HTR-8/SVneo (cell line): ENCODE measurements at regions not wholly inside any gene's neighbourhood (a gene's known extent, or its start where the extent isn't known, plus 50 kb on each side); places are given as distances from the start of the nearest gene placed in this dataset.

Source experiments
- DNase-seq: peaks from one replicate; pipeline ENCODE4 v3.0.0; 2011; ENCODE audit warnings: low spot score, mixed read lengths; ENCODE audit not compliant: insufficient read length
- FAIRE-seq: peaks from 2 replicates; lab custom pipeline; 2011; peaks lifted over from hg19 to GRCh38; lab: Jason Lieb, UNC

- FAIRE-seq = no peak
- no peak for DNase-seq
Observed at GRCh38 chr1:5645929-5646328, 346.3 kb downstream of the NPHP4 start.

DNA sequence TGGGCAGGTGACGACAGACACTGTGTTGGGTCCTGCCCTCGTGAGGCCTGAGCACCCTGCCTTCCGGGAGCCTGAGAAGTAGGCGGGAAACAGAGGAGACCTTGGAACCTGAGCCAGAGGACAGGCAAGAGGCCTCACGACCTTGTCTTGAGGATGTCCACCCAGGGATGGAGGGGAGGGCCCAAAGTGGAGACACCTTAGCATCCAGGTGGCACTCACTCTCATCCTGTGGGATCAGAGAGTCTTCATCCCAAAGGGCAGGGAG lies 347.2 kb downstream of the NPHP4 start:
- DNase-seq (no peak), FAIRE-seq (no peak)

DNA sequence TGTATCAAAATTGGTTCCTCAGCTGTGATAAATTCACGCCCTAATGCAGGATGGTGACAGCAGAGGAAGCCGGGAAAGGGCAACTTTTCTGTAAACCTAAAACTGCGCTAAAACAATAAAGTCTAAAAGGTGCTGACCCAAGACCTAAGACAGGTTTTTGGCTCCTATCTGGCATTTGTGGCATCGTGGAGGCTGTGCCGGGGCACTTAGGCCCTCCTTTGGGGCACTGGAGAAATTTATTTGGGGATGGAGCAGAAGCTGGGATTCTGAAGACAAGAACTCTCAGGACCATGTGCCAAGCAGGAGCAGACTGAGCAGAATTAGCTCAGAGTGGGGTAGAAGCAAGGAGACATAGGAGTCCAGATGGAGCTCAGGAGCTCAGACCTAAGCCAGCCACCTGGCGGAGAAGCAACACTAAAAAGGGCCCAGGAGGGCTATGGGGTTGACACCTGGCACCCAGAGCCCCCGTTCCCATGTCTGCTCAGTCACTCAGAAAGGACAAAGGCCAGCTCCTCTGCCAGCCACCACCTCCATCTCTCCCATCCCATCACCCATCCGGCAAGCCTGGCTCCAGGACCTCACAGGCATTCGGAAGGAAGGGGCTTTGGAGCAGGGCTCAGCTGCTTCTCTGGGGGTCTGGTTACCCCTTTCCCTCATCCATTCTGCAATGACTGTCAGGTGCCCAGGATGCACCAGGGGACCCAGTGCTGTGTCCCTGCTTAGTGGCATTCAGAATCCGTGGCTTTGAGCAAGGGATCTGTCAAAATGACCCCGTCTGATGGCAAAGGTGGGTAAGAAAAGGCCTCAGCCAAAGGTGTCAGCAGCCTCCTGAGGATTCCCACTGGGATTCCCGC lies 347.7 kb downstream of the NPHP4 start:
- no peak for DNase-seq
- FAIRE-seq = no peak

- DNase-seq = no peak
- no peak for FAIRE-seq
Observed at GRCh38 chr1:5643360-5644107, 348.7 kb downstream of the NPHP4 start.

GRCh38 chr1:5640845-5641244 lies 351.4 kb downstream of the NPHP4 start:
- no peak for FAIRE-seq

DNA sequence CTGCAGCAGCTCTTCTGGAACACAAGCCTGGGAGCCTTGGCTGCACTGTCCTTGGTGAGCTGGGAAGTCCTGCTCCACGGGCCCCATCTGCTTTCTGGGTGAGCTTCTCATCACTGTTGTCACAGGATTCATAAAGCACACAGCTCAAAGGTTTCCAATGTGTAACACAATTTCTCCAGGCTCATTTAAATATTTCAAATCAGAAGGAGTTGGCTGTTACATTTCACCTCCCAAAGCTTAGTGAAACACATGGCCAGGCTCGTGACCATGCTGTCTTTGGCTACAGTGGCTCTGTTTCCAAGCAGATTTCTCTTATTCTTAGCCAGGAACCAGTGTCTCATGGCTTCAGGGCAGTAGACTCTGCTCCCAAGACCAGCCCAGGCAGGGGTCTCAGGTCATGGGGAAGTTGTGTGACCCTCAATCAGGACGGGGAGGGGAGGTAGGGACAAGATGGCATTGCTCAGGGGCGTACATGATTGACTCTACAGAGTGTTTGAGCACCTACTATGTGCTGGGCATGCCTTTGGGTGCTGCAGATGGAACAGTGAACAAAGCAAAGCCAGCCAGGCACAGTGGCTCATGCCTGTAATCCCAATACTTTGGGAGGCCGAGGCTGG lies 353.0 kb downstream of the NPHP4 start:
- FAIRE-seq (no peak), DNase-seq (no peak)

More at GRCh38 chr1:5640845-5641244, 351.4 kb downstream of the NPHP4 start:
- DNase-seq = no peak

DNA sequence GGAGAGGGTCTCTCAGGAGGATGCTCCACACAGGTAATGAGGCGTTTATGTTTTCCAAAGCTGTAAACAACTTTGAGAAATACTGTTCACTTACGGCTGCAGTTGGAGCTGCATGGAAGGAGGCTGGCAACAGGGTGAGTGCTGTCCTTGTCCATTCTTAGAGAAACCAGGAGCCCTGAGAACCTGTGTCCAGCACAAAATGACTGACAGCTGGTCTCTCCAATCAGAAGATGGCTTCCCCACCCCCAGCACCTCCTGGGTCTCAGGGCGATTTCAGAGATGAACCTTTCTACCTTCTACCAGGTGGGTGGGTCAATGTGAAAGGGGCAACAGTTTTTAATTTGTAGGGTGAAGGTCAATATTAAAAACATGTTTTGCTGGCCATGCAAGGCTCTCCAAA lies 353.6 kb downstream of the NPHP4 start:
- DNase-seq (no peak), FAIRE-seq (no peak)

DNA sequence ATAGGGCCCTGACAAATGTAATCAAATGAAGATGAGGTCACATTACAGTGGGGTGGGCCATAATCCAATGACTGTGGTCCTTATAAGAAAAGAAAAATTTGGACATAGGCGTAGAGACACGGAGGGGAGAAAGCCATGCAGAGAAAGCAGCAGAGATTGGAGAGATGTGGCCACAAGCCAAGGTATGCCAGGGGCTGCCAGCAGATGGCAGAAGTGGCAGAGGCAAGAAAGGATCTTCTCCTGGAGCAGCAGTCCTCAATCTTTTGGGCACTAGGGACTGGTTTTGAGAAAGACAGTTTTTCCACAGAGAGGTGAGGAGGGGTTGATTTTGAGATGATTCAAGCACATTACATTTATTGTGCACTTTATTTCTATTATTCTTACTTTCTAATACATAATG lies 355.1 kb downstream of the NPHP4 start:
- DNase-seq = no peak
- no peak for FAIRE-seq

DNA sequence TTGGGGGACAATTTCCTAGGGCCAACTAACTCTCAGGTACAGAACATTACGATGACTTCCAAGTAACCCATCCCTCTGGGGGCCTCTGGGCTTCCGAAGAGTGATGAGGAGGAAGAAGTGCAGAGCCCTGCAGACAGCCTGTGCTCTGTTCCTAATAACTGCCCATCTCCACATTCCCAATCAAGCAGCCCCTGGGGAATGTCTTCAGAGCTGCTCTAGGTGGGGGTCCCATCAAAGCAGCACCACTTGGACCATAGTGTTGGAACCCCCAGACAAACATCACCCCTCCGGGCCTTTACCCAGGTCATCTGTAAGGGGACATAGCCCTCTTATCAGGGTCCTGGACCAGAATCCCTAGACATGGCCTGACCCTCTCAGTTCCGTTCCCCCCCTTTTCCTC lies 357.3 kb downstream of the NPHP4 start:
- FAIRE-seq = no peak
- no peak for DNase-seq

DNA sequence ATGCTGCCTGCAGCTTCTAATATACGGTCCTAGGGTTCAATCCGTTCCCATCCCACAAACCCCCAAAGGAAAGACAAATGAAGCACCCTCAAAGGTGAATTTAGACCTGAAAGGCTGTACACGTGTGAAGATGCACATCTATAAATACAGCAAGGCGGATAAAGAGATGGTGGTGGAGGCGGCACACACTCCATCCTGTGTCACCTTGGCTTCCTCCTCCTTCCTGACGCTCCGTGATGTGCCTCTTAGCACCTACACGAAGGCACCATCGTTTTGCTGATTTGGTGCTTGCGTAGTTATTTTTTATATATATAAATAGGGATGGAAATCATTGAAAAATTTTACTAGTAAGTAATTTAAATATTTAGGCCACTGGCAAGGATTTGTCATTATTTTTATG lies 359.4 kb downstream of the NPHP4 start:
- FAIRE-seq (no peak), DNase-seq (no peak)

DNA sequence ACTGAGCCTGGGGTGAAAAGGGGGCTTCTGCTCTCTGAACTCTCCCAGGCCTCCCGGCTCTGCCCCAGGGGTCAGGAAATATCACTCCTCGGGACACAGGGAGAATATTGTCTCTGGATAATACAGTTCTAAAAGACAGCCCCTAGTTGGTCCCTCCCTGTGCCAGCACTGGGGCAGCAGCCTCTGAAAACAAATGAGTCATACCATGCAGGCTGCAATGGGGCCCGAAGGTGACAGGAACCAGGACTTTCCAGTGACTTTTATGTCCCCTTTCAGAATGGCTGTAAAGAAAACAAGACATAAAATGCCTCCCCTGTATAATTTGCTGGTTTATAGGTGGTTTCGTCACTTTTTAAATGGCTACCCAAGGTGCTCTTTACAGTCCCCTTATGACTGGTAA lies 360.0 kb downstream of the NPHP4 start:
- no peak for FAIRE-seq
- no peak for DNase-seq

GRCh38 chr1:5628416-5628815 lies 363.8 kb downstream of the NPHP4 start:
- FAIRE-seq (no peak), DNase-seq (no peak)

DNA sequence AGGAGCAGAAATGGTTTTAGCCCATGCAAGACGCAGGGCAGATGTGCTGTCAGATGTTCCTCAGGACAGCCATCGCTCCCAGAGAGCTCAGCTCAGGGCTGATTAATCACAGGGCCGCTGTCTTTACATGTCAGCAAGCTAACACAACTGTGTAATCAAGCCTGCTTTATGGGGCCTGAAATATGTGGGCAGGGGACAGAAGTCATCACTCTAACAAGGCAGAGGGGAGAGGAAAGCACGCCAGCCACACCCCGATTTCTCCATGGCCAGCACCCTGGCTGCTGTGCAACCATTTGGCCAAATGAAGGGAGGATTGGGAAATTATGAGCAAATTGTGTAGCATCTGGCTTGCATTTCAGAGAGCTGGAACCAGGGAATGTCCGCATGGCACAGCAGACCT lies 368.8 kb downstream of the NPHP4 start:
- no peak for DNase-seq

GRCh38 chr1:5622412-5622811 lies 369.8 kb downstream of the NPHP4 start:
- no peak for FAIRE-seq
- no peak for DNase-seq

More for the DNA sequence above, 368.8 kb downstream of the NPHP4 start:
- FAIRE-seq = no peak

DNA sequence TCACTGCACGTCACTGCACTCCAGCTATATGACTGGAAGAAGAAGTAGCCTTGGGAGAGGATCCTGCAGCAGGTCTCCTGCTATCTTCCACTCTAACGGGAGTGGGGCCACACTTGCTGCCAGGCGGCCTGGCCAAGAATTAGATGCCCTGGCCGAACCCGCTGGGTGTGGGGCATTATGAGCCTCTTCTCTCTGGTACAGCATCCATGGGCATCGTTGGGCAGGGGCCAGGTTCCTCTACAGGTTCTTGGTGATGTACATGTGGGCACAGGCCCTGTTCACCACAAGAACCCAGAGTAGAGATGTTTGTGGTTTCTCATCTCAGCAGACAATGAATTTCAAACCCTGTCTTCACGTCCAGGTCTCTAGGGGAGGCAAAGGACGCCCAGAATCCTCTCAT lies 370.5 kb downstream of the NPHP4 start:
- DNase-seq (no peak), FAIRE-seq (no peak)

DNA sequence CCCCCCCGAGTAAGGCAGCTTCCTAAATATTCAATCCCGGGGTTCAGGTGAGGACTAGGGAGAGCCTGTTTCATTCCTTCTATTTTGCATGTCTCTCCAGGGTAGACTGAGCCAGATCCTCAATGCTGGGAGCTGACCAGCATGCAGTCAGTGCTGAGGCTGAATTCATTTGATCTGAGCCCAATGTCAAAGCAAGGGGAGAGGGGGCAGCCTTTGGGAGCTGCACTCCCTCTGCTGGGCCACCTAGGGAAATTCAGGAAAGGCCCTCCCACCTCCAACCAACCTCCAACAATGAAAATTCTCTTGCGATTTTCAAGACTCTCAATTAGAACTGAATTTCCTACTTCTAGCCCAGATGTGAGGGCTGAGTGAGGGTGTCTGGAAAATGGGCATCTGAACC lies 371.2 kb downstream of the NPHP4 start:
- FAIRE-seq (no peak), DNase-seq (peak; percentile 24)

GRCh38 chr1:5620418-5620817 lies 371.8 kb downstream of the NPHP4 start:
- DNase-seq = no peak
- no peak for FAIRE-seq

GRCh38 chr1:5619469-5619868 lies 372.8 kb downstream of the NPHP4 start:
- FAIRE-seq (no peak), DNase-seq (no peak)

- DNase-seq = no peak
- no peak for FAIRE-seq
Observed at GRCh38 chr1:5617546-5617945, 374.7 kb downstream of the NPHP4 start.

- no peak for FAIRE-seq
- DNase-seq = no peak
Observed at GRCh38 chr1:5617179-5617520, 375.1 kb downstream of the NPHP4 start.

DNA sequence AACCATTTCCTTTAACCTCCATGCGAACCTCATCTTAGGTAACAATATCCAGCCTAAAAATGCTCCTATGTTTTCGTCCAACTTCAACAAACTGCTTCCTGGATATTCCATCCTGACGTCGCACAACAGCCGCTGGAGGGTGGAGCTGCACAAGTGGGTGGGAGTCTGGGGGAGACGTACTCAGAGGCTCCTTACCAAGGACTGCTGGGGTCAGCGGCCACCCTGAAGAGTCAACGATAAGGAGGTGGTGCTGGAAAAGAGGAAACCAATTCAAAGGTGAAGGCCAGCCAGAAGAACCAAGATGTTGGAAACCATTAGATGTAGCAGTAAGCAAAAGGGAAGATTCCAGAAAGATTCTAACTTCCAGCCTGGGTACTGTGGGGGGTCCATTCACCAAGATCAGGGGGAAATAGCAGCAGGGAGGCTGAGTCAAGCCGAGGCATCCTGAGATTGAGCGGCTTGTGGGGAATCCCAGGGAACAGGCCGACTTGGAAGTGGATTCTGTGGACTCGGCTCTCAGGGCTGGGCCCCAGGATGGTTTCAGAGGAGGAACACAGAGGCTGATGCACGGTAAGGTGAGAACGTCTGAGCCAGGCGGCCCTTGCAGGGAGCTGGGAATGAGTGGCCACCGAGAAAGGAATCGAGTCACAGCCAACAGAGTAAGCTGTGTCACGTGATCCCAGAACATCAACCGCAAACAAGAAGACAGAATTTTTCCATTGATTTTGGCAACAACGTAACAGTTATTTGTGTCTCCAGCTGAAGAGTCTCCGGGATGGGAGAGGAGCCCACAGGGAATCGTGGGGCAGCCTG lies 375.7 kb downstream of the NPHP4 start:
- DNase-seq (no peak), FAIRE-seq (no peak)
